Putamen (tissue), 1 donor: ENCODE measurements at regions not wholly inside any gene's neighbourhood (a gene's known extent, or its start where the extent isn't known, plus 50 kb on each side); places are given as distances from the start of the nearest gene placed in this dataset.
A peak's percentile ranks its signal among the peaks of the same experiment; 100 is the strongest.

Experiments
- DNase-seq: peaks from one replicate; pipeline ENCODE4 v3.0.0-alpha.2; 2016; ENCODE audit warnings: low spot score

GRCh38 chrX:69027181-69028005, 137.9 kb downstream of the PJA1 start:
- DNase-seq, result no peak

- no peak for DNase-seq
These were observed 139.4 kb downstream of the PJA1 start for GRCh38 chrX:69025802-69026301.

GRCh38 chrX:69024931-69025330, 140.3 kb downstream of the PJA1 start:
- no peak for DNase-seq

GRCh38 chrX:69024161-69024736, 141.0 kb downstream of the PJA1 start:
- no peak for DNase-seq

GRCh38 chrX:69022430-69022829, 142.8 kb downstream of the PJA1 start:
- no peak for DNase-seq

- DNase-seq, result no peak
These were observed 143.9 kb downstream of the PJA1 start for GRCh38 chrX:69021141-69021960.

- no peak for DNase-seq
These were observed 144.9 kb downstream of the PJA1 start for GRCh38 chrX:69020316-69020715.

GRCh38 chrX:69019073-69019890, 146.0 kb downstream of the PJA1 start:
- no peak for DNase-seq

- no peak for DNase-seq
These were observed 146.7 kb downstream of the PJA1 start for GRCh38 chrX:69018416-69019072.

GRCh38 chrX:69016293-69016941, 148.8 kb downstream of the PJA1 start:
- no peak for DNase-seq

GRCh38 chrX:69015564-69016292, 149.5 kb downstream of the PJA1 start:
- DNase-seq, result no peak

GRCh38 chrX:69015156-69015555, 150.1 kb downstream of the PJA1 start:
- DNase-seq, result no peak

GRCh38 chrX:69014200-69014599, 151.1 kb downstream of the PJA1 start:
- DNase-seq, result no peak

- no peak for DNase-seq
These were observed 154.9 kb downstream of the PJA1 start for GRCh38 chrX:69010339-69010738.

GRCh38 chrX:69000877-69001276, 164.4 kb downstream of the PJA1 start:
- no peak for DNase-seq

- no peak for DNase-seq
These were observed 165.3 kb downstream of the PJA1 start for GRCh38 chrX:68999931-69000330.

- no peak for DNase-seq
These were observed 165.9 kb downstream of the PJA1 start for GRCh38 chrX:68999356-68999755.

- DNase-seq, result no peak
These were observed 166.5 kb downstream of the PJA1 start for GRCh38 chrX:68998716-68999115.

- peak; percentile 1 for DNase-seq
These were observed 167.3 kb downstream of the PJA1 start for GRCh38 chrX:68997911-68998310.

GRCh38 chrX:68997511-68997910, 167.7 kb downstream of the PJA1 start:
- no peak for DNase-seq
